ENCODE measurements at regions not wholly inside any gene's neighbourhood (a gene's known extent, or its start where the extent isn't known, plus 50 kb on each side); places are given as distances from the start of the nearest gene placed in this dataset.

- Histone ChIP-seq H3K4me1 (replicated peaks in 1 of 4; ENCODE audit: control insufficient read depth in 3 of 4, insufficient read depth in 4 of 4, low read length in 3 of 4) (peaks cover 0 to 4% (median 0%) of the 10 kb centered on the region in 4 experiments; a peak in 1 of 7 replicates), H3K4ac (replicated peaks; ENCODE audit: insufficient read length, low read depth, low read length) (no peak overlapping the region), H3K4me2 (ENCODE audit: insufficient read depth in 1 of 2, low read depth in 2 of 2, low read length in 2 of 2) (no peak overlapping the region), H3K9ac (replicated peaks in 1 of 4; ENCODE audit: extremely low read depth in 1 of 4, low read depth in 3 of 4, low read length in 3 of 4) (no peak overlapping the region), H3K18ac (ENCODE audit: extremely low read depth, low read length) (no peak overlapping the region), H2BK5ac (ENCODE audit: low read depth, low read length) (no peak overlapping the region), H2AFZ (ENCODE audit: low read length) (no peak overlapping the region), H2BK120ac (replicated peaks; ENCODE audit: low read depth, low read length) (no peak overlapping the region), H4K5ac (ENCODE audit: insufficient read length, low read depth, low read length) (no peak overlapping the region), H4K91ac (replicated peaks; ENCODE audit: insufficient read length, low read length) (no peak overlapping the region), H3K79me2 (ENCODE audit: control insufficient read depth in 1 of 2, insufficient read depth in 2 of 2, low read length in 2 of 2) (no peaks in the 10 kb centered on the region), H3K27me3 (replicated peaks in 1 of 4; ENCODE audit: control insufficient read depth in 3 of 4, extremely low read depth in 1 of 4, insufficient read depth in 3 of 4, low read length in 3 of 4) (no peaks in the 10 kb centered on the region), H3K4me3 (ENCODE audit: extremely low read depth in 1 of 4, insufficient read depth in 2 of 4, low read depth in 3 of 4, low read length in 4 of 4) (no peak overlapping the region), H3K23ac (ENCODE audit: insufficient read length) (no peak overlapping the region), H2BK20ac (ENCODE audit: low read length) (no peak overlapping the region), H3K79me1 (ENCODE audit: low read depth, low read length) (no peaks in the 10 kb centered on the region), H3K36me3 (ENCODE audit: control insufficient read depth in 2 of 4, insufficient read depth in 4 of 4, low read length in 3 of 4) (no peaks in the 10 kb centered on the region), H4K20me1 (replicated peaks in 1 of 2; ENCODE audit: control insufficient read depth in 1 of 2, insufficient read depth in 2 of 2, low read length in 2 of 2) (no peaks in the 10 kb centered on the region), H2BK15ac (ENCODE audit: low read length) (no peak overlapping the region), H4K8ac (ENCODE audit: extremely low read depth, insufficient read depth, low read length) (no peak overlapping the region), H2BK12ac (ENCODE audit: low read depth, low read length) (no peak overlapping the region), H3K9me3 (ENCODE audit: insufficient read depth in 2 of 2, low read depth in 1 of 2, low read length in 1 of 2) (no peaks in the 10 kb centered on the region), H3K27ac (ENCODE audit: low read depth, low read length) (no peak overlapping the region), H3K56ac (replicated peaks; ENCODE audit: insufficient read length, low read depth, low read length) (no peak overlapping the region), H3K14ac (ENCODE audit: insufficient read length) (no peak overlapping the region), H2AK5ac (ENCODE audit: low read depth, low read length) (no peak overlapping the region), H3K23me2 (ENCODE audit: low read depth, low read length) (no peaks in the 10 kb centered on the region)
- no peak for DNase-seq (ENCODE audit: low read depth in 1 of 2, low spot score in 2 of 2)
- WGBS, 2 experiments (ENCODE audit: extremely low coverage in 1 of 2, insufficient coverage in 1 of 2, insufficient read length in 1 of 2, insufficient replicate concordance in 2 of 2, low coverage in 1 of 2, low lambda C conversion rate in 2 of 2, missing lambda C conversion rate in 1 of 2): 94% methylated on average over 1 of the region's 1 CpG; no CpG with 5 or more reads in 1 of the 2 experiments
- CTCF ChIA-PET (ENCODE audit: partially characterized antibody): interaction anchor here (1.2 kb wide), 1 partner anchor 20 kb away, joined by 3 read pairs; no protein-coding TSS in a partner anchor
- no peak for FAIRE-seq
- POLR2A ChIA-PET (ENCODE audit: partially characterized antibody): no interaction called here
- TF ChIP-seq SIRT6 (IDR thresholded peaks at IDR 0.05; ENCODE audit: low read length) (no peak), TAF7 (optimal IDR thresholded peaks at IDR 0.05; ENCODE audit: borderline replicate concordance, low read depth, low read length) (no peak), CREB1 (IDR thresholded peaks at IDR 0.05) (no peak), RNF2 (IDR thresholded peaks at IDR 0.05; ENCODE audit: borderline replicate concordance, low read depth, low read length, missing control alignments, poor library complexity, severe bottlenecking) (no peak), KDM5A (IDR thresholded peaks at IDR 0.05; ENCODE audit: low read length) (no peak), ATF2 (IDR thresholded peaks at IDR 0.05; ENCODE audit: low read length) (no peak), BRCA1 (IDR thresholded peaks at IDR 0.05; ENCODE audit: low read depth, low read length) (no peak), SP1 (IDR thresholded peaks at IDR 0.05; ENCODE audit: low read depth, low read length) (no peak), SIN3A (conservative IDR thresholded peaks at IDR 0.05 in 1 of 2, IDR thresholded peaks at IDR 0.05 in 1 of 2; ENCODE audit: low read depth in 1 of 2, low read length in 2 of 2) (no peak), MAFK (IDR thresholded peaks at IDR 0.05; ENCODE audit: low read depth, low read length) (no peak), TAF1 (IDR thresholded peaks at IDR 0.05; ENCODE audit: low read depth, low read length) (no peak), HDAC6 (IDR thresholded peaks at IDR 0.05; ENCODE audit: low read depth, low read length) (no peak)
- TF ChIP-seq, protein P1, sequence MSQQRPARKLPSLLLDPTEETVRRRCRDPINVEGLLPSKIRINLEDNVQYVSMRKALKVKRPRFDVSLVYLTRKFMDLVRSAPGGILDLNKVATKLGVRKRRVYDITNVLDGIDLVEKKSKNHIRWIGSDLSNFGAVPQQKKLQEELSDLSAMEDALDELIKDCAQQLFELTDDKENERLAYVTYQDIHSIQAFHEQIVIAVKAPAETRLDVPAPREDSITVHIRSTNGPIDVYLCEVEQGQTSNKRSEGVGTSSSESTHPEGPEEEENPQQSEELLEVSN (IDR thresholded peaks at IDR 0.05): no peak
These were observed 272.5 kb downstream of the TMEM38B start for GRCh38 chr9:105966834-105967233.

Data from H1 (cell line).